ENCODE measurements at regions not wholly inside any gene's neighbourhood (a gene's known extent, or its start where the extent isn't known, plus 50 kb on each side); places are given as distances from the start of the nearest gene placed in this dataset.

- no peak overlapping the region for H3K4me2 ChIP-seq (ENCODE audit: insufficient read depth, low read length)
- no peaks in the 10 kb centered on the region for H3K9me1 ChIP-seq (ENCODE audit: control insufficient read depth, insufficient read depth, low read length)
- POLR2A ChIA-PET = no interaction called here
- no peaks in the 10 kb centered on the region for H3K9me3 ChIP-seq (replicated peaks; ENCODE audit: control insufficient read depth, insufficient read depth, low read depth, low read length)
- no peaks in the 10 kb centered on the region for H3K79me2 ChIP-seq (ENCODE audit: control insufficient read depth, insufficient read depth, low read length)
- no peaks in the 10 kb centered on the region for H4K20me1 ChIP-seq (replicated peaks; ENCODE audit: control insufficient read depth, insufficient read depth, low read length)
- no peaks in the 10 kb centered on the region for H3K36me3 ChIP-seq (ENCODE audit: control insufficient read depth, insufficient read depth, low read length)
- H3K27ac ChIP-seq (ENCODE audit: extremely low read depth, low read depth, low read length) = no peak overlapping the region
- no peak overlapping the region for H2AFZ ChIP-seq (ENCODE audit: low read depth, low read length)
- 3% methylated on average over 5 of the region's 5 CpGs for WGBS (ENCODE audit: insufficient coverage, low coverage, missing lambda C conversion rate)
- no peak for FAIRE-seq
- in situ Hi-C loops (cut with MboI) (no loop called here), intact Hi-C loops (cut with micrococcal nuclease) (no loop called here)
- CTCF ChIA-PET (ENCODE audit: low intra/inter-chr PET ratio) = no interaction called here
- H3K9ac ChIP-seq (ENCODE audit: insufficient read depth in 1 of 2, low read depth in 2 of 2, low read length in 2 of 2) = no peak overlapping the region
- TF ChIP-seq CLOCK (CRISPR knock-in tag; IDR thresholded peaks at IDR 0.05; ENCODE audit: borderline replicate concordance) (no peak), EP300 (IDR thresholded peaks at IDR 0.05; ENCODE audit: low read length) (no peak), VEZF1 (CRISPR knock-in tag; IDR thresholded peaks at IDR 0.05) (no peak), NEUROD1 (IDR thresholded peaks at IDR 0.05; ENCODE audit: borderline replicate concordance, low read depth, low read length, partially characterized antibody) (no peak), ZBTB1 (CRISPR knock-in tag; IDR thresholded peaks at IDR 0.05; ENCODE audit: borderline replicate concordance, low read depth) (no peak), POLR2AphosphoS5 (IDR thresholded peaks at IDR 0.05; ENCODE audit: control insufficient read depth, insufficient read depth, low read depth, low read length) (no peak), DIDO1 (tag; IDR thresholded peaks at IDR 0.05; ENCODE audit: low read depth) (no peak), RUNX1 (IDR thresholded peaks at IDR 0.05; ENCODE audit: low read depth) (no peak), SREBF2 (CRISPR knock-in tag; IDR thresholded peaks at IDR 0.05) (no peak), MTA3 (IDR thresholded peaks at IDR 0.05; ENCODE audit: borderline replicate concordance) (no peak), KDM2B (CRISPR knock-in tag; IDR thresholded peaks at IDR 0.05) (no peak), LCOR (CRISPR knock-in tag; IDR thresholded peaks at IDR 0.05) (no peak), ZNF57 (CRISPR knock-in tag; IDR thresholded peaks at IDR 0.05) (no peak), SRSF3 (IDR thresholded peaks at IDR 0.05; ENCODE audit: insufficient read depth, low read length) (no peak), ZNF639 (CRISPR knock-in tag; conservative IDR thresholded peaks at IDR 0.05 in 1 of 2, IDR thresholded peaks at IDR 0.05 in 1 of 2) (no peak), CEBPG (CRISPR knock-in tag; IDR thresholded peaks at IDR 0.05) (no peak), CEBPG (tag; conservative IDR thresholded peaks at IDR 0.05 in 1 of 2, IDR thresholded peaks at IDR 0.05 in 1 of 2) (no peak)
- H3K27me3 ChIP-seq (ENCODE audit: control insufficient read depth in 2 of 2, insufficient read depth in 2 of 2, low read length in 2 of 2) = no peaks in the 10 kb centered on the region
- H3K4me1 ChIP-seq (replicated peaks in 1 of 2; ENCODE audit: control insufficient read depth in 2 of 2, insufficient read depth in 2 of 2, low read length in 2 of 2) = no peaks in the 10 kb centered on the region
- no peak overlapping the region for H3K4me3 ChIP-seq
- no peak for ATAC-seq
- no peak for DNase-seq (ENCODE audit: extremely low read depth in 1 of 4, low spot score in 3 of 4)
- no TSS peak for BruUV-seq (replicated peaks)
These were observed 63.8 kb upstream of the RXFP2 start for GRCh38 chr13:31675440-31675953.

Measured in K562 (cell line).